GM21526 (cell line): ENCODE measurements at regions not wholly inside any gene's neighbourhood (a gene's known extent, or its start where the extent isn't known, plus 50 kb on each side); places are given as distances from the start of the nearest gene placed in this dataset.

Source experiments
- ATAC-seq: cut with Tn5 transposase; IDR thresholded peaks from one replicate; pipeline ENCODE4 v1.9.1; 2021; ENCODE audit warnings: moderate library complexity; ENCODE audit not compliant: unreplicated experiment, low FRiP score

DNA sequence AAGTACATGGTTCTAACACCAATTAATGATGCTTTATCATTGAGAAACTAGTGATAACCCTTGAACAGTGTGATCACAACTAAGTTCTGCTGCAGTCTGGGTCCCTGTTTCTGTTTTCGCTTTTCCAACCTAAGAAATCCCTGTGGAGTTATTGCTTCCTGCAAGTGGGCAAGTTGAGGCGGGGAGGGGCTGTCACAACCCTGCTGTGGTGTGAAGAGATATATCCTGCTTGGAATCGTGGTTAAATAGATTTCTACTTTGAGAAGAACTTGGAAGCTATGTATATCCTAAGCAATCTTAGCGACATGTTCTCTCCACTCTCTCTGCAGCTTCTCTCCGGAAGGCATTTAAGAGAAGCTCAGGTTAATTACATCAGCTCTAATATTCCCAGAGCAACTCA, 1223.6 kb downstream of the EPHA7 start:
- ATAC-seq, result no peak

DNA sequence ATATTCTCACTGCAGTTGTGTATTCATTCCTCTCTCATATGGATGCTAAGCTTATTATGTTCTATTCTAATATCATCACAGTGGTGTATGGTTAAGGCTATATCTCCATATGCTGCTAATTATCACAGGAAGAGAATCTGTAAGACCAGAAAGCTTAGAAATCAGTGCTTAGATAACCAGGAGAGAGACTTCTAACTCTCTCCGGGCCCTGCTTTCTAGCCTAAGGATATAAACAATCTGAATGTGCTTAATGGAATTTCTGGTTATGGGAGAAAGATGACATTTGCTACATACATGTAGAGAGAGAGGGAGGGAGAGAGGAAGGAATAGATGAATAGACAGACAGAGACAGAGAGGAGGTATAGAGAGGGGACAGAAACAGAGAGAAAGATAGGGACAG, 1231.3 kb downstream of the EPHA7 start:
- ATAC-seq, result no peak

DNA sequence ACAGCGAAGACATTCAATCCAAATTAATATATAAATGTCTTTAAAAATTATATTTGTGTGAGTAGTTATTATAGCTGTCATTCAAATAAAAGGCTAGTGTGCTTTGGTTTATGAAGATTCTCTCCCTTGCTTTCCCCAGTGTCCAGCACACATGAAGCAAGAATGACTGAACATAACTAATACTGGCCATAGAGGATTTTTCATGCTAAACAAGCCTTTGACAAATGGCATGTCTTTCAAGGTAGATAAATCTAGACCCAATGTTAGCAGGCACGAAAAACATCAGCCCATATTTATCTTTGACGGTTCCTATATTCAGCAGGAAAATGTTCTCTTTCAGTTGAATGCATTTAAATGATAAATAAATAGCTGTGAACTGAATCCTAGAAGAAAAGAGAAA, 1234.4 kb downstream of the EPHA7 start:
- no peak for ATAC-seq

DNA sequence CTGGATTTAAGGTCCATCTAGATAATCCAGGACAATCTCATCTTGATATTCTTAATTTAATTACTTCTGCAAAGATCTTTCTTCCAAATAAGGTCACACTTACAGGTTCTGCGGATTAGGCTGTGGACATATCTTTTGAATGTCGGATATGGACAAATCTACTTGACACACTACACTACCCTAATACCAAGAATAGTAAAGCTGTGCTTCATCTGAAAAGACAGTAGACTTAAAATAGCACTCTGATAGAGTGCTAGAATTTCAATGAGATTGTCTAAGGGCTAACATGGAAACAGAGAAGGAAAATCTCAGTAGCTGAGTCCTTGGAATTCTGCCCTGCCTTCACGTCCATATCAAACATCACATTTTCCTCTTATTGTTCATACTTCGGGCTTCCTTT, 1238.0 kb downstream of the EPHA7 start:
- no peak for ATAC-seq

DNA sequence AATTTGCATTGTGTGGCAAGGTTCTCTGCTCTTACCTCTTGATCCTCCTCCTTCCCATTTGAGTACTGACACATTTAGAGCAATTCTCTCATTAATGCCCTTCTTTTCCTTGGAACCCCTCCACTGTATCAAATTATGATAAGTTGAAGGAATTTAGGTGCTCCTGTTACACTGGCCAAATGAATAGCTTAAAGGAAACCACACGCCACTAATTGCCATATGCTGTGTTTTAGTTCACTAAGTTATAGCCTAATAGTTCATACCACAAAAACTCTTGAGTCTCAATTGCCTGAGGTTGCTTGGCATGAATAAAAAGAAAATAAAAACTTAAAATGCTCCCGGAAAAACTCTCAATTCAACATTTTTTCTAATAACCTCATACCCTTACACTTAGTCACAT, 1239.3 kb downstream of the EPHA7 start:
- ATAC-seq, result no peak

DNA sequence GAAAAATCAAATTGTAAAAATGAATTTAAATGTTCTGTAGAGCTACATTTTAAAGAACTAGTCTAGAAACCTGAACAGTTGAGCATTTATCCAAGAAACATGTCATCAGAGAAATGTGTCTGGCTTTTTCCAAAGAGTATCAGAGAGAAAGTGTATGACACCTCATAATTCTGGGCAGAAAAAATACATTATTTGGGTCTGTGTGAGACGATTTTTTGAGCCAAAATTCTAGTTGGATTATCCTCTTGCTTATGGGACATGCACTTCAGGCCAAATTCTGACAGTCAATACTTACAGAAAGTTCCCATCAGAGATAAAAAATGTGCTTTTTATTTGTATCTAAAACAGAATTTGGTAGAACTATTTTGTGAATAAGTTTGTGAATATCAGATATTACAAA, 1242.7 kb downstream of the EPHA7 start:
- ATAC-seq, result no peak

DNA sequence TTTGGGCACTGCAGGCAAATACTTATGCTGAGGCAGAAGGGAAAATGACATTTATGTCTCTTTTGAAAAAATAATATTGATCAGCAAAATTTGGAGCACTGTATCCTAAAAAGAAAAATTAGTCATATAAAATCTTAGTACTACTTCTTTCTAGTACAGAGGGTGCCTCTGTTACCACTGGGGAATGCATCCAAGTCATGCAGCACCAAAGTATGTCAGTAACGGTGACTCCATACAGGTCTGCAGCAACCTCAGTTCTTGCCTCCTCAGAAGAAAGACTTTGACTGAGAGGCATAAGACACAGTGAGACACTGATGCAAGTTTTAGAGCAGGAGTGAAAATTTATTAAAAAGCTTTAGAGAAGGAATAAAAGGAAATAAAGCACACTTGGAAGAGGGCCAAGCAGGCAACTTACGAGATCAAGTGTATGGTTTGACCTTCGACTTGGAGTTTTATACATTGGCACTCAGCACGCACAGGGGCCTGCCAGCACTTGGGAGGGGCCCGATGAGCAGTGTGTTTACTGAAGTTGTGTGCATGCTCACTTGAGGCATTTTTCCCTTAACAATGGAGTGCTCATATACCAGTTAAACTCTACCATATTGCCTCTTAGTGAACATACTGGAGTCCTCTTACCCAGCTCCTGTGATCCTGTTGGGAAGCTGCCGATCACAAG, 1244.8 kb downstream of the EPHA7 start:
- ATAC-seq, result no peak

DNA sequence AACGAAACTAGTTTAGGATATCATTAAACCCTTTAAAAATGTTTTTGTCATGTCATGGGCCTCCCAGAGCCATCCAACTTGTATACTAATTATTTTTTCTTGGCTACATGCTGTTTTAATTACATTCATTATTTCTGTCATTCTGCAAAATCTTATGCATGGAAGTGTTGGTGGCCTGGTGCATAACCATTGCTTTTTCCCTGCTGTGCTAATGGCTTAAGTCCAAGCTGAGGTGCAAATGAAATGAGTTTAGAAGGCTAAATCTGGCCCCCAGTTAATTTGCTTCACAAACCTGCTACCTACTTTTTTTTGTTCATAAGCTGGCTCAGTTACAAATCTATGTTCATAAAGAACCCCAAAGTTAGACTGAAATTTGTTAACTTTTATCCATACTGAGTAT, 1249.9 kb downstream of the EPHA7 start:
- ATAC-seq, result no peak

DNA sequence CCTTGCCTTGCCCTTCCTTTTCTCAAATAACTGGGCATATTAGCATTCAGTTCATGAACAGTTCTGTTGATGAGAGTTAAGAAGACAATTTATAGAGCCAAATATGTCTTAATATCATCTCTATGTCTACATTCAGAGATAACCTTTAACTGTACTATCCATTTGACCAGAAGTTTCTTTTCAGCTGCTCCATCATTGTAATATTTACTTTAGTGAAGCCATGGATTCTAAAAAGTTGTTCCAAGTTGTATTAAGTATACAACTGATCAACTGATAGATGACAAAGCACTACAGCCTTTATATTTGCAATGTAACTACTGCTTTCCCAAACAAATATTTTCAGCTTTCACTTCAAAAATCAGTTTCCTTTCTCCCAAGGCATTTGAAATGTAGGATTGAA, 1252.7 kb downstream of the EPHA7 start:
- no peak for ATAC-seq

DNA sequence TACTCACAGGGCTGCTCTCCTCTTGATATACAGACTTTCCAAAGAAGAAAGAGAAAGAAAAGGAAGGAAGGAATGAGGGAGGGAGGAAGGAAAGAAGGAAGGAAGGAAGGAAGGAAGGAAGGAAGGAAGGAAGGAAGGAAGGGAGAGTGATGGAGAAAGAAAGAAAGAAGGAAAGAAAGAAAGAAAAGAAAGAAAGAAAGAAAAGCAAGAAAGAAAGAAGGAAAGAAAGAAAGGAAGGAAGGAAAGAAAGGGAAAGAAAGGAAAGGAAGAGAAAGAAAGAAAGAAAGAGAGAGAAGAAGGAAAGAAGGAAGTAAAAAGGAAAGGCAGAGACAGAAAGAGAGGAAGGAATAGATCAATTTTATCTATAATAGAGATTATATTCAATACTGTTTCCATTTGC, 1257.4 kb downstream of the EPHA7 start:
- no peak for ATAC-seq

DNA sequence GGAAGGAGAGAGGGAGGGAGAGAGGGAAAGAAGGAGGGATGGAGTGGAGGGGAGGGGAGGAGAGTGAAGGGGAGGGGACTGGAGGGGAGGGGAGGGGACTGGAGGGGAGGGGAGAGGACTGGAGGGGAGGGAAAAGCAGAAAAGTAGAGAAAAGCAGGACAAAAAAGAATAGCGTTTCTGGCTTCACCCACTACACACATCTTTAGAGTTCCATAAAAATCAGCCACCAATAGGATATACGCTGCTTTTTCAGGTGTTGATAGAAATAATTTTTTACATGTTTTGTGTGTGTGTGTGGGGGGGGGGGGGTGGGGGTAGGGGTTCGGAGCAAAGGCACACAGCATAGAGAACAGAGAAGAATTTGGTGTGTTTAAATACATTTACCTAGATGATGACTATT, 1259.1 kb downstream of the EPHA7 start:
- ATAC-seq, result no peak

DNA sequence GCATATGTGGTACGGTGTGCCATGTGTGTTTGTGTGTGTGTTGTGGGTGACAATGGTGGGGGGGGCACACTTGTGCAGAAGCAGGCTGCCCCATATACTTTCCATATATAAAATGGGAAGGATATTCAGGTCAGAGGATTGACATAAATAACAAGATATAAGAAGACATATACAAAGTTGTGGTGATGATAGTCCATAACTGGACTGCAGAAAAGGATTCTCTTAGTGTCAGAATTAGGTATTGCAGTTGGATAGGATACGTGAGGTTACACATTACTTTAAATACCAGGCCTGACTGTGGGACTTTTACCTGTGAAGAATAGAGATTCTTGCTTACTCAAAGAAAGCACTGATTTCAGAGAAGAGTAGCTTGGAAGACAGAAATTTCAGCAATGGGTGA, 1260.3 kb downstream of the EPHA7 start:
- ATAC-seq, result no peak

DNA sequence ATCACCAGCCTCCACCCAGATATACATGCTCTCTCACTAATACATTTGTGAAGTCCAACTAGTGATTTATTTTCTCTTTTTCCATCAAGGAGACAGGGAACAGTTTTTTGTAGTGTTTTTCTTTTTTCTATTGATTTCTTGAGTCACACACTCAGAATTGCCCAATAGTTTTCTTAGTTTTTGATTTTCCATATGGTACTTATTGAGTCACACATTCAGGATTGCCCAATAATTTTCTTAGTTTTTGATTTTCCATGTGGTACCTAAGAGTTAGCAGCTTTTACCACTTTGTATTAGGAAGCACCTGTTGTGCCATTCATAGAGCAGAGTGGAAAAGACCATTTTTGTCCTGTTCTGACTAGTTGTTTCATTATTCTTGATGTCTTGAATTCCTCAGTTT, 1268.8 kb downstream of the EPHA7 start:
- no peak for ATAC-seq

DNA sequence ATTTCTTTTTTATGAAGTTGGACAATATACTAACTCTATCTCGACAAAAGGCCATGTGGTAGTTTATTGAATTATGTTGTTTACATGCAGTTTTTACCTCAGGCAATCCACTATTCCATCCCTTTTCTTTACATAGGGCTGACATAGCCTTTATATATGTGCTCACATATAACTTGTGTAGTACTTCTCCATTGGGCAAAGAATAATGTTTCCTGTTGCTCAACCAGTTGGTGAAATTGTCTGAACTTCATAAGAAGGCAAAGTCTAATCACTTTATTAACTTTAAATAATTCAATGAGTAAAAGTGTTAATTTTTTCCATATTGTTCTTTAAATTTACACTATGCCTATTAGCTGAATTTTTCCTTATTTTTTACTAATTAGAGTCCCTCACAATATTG, 1272.1 kb downstream of the EPHA7 start:
- ATAC-seq, result no peak

DNA sequence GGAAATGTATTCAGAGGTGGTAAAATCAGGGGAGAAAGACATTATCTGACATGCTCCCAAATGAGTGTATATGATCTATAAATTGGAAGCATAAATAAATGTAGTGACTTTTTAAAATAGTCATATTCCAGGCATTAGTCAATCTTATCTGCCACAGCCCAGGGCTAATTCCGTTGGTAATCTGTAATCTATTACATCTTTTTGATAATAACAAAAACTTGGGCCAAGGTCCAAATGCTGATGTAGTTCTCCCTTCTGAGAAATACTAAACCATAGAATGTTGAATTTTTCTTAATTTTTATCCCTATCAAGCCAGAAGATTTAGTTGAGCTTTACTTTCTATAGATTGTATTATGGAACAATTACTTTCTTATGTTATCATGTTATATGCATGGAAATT, 1279.8 kb downstream of the EPHA7 start:
- ATAC-seq, result no peak

DNA sequence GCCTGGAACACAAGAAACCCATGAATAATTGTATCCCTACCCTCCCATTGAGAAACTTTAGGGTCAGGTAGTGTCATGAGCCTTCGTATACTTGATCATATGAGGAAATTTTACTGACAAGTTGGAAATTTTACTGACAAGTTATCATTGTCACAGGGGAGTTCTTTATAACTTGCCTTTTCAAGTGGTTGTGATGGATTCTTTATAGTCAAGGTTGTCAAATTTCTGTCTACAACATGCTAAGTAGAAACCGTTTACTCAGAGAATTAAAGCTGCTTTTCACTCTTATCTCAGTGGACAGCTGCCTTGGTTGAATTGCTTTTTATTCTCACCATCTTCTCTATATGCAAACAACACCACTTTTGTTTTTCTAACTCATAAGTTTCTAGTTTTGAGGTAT, 1286.4 kb downstream of the EPHA7 start:
- no peak for ATAC-seq

DNA sequence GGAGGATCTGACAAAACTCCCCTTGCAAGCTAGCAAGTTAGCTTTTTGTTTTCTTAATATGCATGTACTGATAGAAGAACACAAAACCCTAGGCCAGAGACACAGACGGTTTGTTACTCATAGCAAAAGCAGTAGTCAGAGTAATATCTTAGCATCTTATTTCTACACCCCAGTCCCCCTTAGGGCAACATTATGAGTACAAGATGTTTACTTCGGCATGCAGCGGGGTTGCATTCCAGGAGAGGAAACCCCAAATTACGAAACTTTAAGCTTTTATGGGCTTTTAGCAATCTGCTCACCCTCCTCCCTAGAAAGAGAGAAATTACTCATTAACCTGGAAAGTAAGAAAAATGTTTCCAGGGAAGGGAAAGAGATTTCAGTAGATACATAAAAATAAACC, 1286.9 kb downstream of the EPHA7 start:
- no peak for ATAC-seq

DNA sequence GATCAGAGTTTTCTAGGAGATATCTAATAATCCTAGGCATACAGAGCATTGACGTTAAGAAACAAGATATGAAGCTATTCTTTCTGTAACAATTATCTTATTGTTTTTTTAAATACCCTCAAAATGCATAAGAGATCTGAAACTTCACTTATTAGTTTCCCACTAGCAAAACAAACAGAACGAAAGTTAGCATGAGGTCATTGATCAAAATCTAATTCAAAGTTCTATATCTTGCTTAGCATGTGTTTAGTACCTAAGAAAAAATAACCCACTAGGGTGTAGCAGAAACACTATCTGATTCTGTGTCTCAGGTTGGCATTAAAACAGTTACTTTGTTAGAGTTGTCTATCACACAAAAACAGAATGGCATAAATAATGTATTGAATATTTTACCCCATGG, 1288.4 kb downstream of the EPHA7 start:
- no peak for ATAC-seq

DNA sequence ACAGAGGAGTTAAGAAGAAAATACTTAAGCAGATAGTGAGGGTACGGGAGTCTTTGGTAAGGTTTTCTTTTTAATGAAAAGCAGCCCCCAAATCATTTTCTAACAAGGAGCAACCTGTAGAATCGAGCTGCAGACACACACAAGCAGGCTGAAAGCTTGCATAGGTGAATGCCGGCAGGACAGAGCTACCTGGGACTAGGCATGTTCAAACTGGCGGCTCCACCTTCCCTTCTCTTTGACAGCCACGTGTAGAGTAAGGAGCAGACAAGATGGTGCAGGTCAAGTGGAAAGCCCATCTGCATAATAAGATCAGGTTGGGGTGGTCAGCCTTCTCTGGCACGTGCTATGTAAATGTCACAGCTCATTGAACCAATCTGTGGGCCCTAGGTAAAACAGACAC, 1292.4 kb downstream of the EPHA7 start:
- no peak for ATAC-seq

DNA sequence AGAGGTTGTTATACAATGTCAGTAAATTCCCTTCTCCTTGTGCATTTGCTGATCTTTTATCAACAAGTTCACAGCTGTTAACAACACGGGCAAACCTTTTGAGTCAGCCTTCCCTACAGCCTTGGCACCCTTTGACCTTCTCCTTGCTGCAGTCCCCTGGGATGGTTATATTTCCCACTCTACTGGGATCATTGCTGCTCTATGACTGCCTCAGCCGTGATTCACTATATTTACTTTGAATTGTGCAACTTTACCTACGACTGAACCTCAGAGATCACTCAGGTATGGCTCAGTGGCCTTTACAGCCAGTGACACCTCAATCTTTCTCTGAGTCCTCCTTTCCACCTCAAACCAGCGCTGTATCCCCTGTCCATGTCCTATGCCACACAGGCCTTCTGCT, 1293.3 kb downstream of the EPHA7 start:
- ATAC-seq, result no peak

DNA sequence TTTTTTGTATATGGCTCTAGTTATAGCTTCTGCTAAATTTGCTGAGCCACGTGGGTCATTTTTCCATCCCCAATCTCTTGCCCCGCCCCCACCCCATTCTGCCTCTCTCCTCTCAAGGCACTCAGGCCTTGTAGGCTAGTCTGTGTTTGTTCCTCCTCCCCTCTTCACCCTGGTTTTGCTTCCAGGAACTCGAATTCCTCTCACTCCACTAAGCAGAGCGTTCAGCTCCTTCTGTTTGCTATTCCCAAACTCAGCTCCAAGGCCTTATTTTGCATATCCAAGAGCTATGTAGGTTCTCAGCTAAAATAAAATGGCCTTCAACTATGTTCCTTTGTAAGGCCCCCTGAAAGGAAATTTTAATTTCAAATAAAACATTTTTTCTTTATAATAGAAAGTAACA, 1293.7 kb downstream of the EPHA7 start:
- ATAC-seq, result no peak

DNA sequence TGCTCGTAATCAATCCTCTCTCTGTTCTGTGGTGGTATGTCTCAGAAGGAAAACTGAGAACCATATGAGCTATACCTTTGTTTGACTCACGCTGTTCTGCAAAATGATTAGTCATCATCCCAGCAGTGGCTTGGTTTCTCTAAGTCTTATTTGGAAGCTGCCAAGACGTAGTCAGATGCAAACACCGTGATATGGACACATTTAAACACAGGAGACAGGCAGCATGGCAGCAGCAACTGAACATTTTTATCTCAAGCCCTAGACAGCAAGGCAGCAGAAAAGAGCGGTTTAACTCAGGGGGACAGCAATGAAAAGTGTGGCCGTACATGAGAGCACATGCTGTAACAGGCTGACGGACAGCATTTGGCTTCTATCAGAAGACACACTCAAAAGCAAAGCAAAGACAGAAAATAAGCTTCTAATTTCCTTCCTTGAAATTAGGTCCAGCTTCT, 1295.1 kb downstream of the EPHA7 start:
- ATAC-seq, result no peak

DNA sequence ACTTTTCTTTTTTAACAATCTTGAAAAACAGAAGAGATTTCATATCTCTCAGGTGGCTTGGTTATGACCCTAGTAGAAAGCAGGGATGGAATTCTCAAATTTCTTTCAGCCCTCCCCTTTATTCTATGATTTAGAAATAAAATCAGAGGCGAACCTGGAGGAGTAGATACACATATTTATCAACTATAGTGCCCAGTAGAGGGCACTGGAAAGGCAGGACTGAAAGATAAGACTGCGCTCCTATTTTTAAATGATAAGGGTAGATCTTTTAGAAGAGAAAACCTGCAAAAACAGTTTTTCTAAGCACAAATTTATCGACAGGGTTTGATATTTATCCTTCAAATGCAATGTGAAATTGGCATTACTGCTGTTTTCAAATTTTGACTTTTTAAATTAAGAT, 1296.6 kb downstream of the EPHA7 start:
- ATAC-seq, result no peak
